ENCODE measurements at regions not wholly inside any gene's neighbourhood (a gene's known extent, or its start where the extent isn't known, plus 50 kb on each side); places are given as distances from the start of the nearest gene placed in this dataset.

GRCh38 chr4:3661989-3662388 lies 104.2 kb upstream of the ADRA2C start:
- Mint-ChIP-seq H3K36me3 (ENCODE audit: low read depth) (no peaks in the 10 kb centered on the region), H3K27ac (no peak overlapping the region), H3K27me3 (peaks cover 20% of the 10 kb centered on the region), H3K4me3 (no peak overlapping the region), H3K9me3 (no peaks in the 10 kb centered on the region), H3K4me1 (ENCODE audit: low read depth) (no peaks in the 10 kb centered on the region)
- H3K9me3 ChIP-seq (ENCODE audit: control insufficient read depth in 1 of 2, insufficient read depth in 1 of 2, low read length in 2 of 2): peaks cover 0 to 13% of the 10 kb centered on the region in 2 experiments
- H3K4me3 ChIP-seq (ENCODE audit: low read length): no peak overlapping the region
- no peaks in the 10 kb centered on the region for H3K36me3 ChIP-seq (ENCODE audit: insufficient read depth, low read length)
- H3K27me3 ChIP-seq (ENCODE audit: control insufficient read depth in 1 of 2, insufficient read depth in 2 of 2, low read length in 2 of 2): peaks cover 2 to 13% of the 10 kb centered on the region in 2 experiments
- no peaks in the 10 kb centered on the region for H3K4me1 ChIP-seq (ENCODE audit: insufficient read depth, low read length)
- ChIA-PET POLR2A (no interaction called here), CTCF (no interaction called here)
- TF ChIP-seq CTCF (IDR thresholded peaks at IDR 0.05): no peak
- intact Hi-C loops (cut with DNase I, micrococcal nuclease): no loop called here
- DNase-seq (no peak), ATAC-seq (ENCODE audit: poor library complexity) (no peak)
- H3K27ac ChIP-seq (ENCODE audit: low read depth in 1 of 2, low read length in 2 of 2): no peak overlapping the region

- Histone ChIP-seq H3K4me3 (ENCODE audit: low read length) (no peak overlapping the region), H3K27ac (ENCODE audit: low read depth in 1 of 2, low read length in 2 of 2) (no peak overlapping the region), H3K9me3 (ENCODE audit: control insufficient read depth in 1 of 2, insufficient read depth in 1 of 2, low read length in 2 of 2) (peaks cover 0 to 5% of the 10 kb centered on the region in 2 experiments), H3K4me1 (ENCODE audit: insufficient read depth, low read length) (no peaks in the 10 kb centered on the region), H3K36me3 (ENCODE audit: insufficient read depth, low read length) (no peaks in the 10 kb centered on the region), H3K27me3 (ENCODE audit: control insufficient read depth in 1 of 2, insufficient read depth in 2 of 2, low read length in 2 of 2) (peaks cover 2 to 13% of the 10 kb centered on the region in 2 experiments)
- no peaks in the 10 kb centered on the region for H3K9me3 Mint-ChIP-seq
- peaks cover 25% of the 10 kb centered on the region for H3K27me3 Mint-ChIP-seq
- H3K27ac Mint-ChIP-seq: no peak overlapping the region
- DNase-seq (no peak), ATAC-seq (ENCODE audit: poor library complexity) (no peak)
- CTCF ChIA-PET: no interaction called here
- no peaks in the 10 kb centered on the region for H3K36me3 Mint-ChIP-seq (ENCODE audit: low read depth)
- H3K4me1 Mint-ChIP-seq (ENCODE audit: low read depth): no peaks in the 10 kb centered on the region
- intact Hi-C loops (cut with DNase I, micrococcal nuclease): no loop called here
- POLR2A ChIA-PET: no interaction called here
- no peak overlapping the region for H3K4me3 Mint-ChIP-seq
- no peak for TF ChIP-seq CTCF (IDR thresholded peaks at IDR 0.05)
These were observed 105.2 kb upstream of the ADRA2C start for GRCh38 chr4:3660928-3661515.

GRCh38 chr4:3660086-3660927 lies 105.9 kb upstream of the ADRA2C start:
- Mint-ChIP-seq H3K36me3 (ENCODE audit: low read depth) (no peaks in the 10 kb centered on the region), H3K27ac (no peak overlapping the region), H3K4me3 (no peak overlapping the region), H3K27me3 (peaks cover 30% of the 10 kb centered on the region), H3K9me3 (no peaks in the 10 kb centered on the region), H3K4me1 (ENCODE audit: low read depth) (no peaks in the 10 kb centered on the region)
- H3K4me1 ChIP-seq (ENCODE audit: insufficient read depth, low read length): no peaks in the 10 kb centered on the region
- no peak for TF ChIP-seq CTCF (IDR thresholded peaks at IDR 0.05)
- no peaks in the 10 kb centered on the region for H3K9me3 ChIP-seq (ENCODE audit: control insufficient read depth in 1 of 2, insufficient read depth in 1 of 2, low read length in 2 of 2)
- DNase-seq (no peak), ATAC-seq (ENCODE audit: poor library complexity) (no peak)
- intact Hi-C loops (cut with DNase I, micrococcal nuclease): no loop called here
- no peak overlapping the region for H3K27ac ChIP-seq (ENCODE audit: low read depth in 1 of 2, low read length in 2 of 2)
- POLR2A ChIA-PET: no interaction called here
- H3K27me3 ChIP-seq (ENCODE audit: control insufficient read depth in 1 of 2, insufficient read depth in 2 of 2, low read length in 2 of 2): peaks cover 2 to 13% of the 10 kb centered on the region in 2 experiments
- no peak overlapping the region for H3K4me3 ChIP-seq (ENCODE audit: low read length)
- no peaks in the 10 kb centered on the region for H3K36me3 ChIP-seq (ENCODE audit: insufficient read depth, low read length)
- CTCF ChIA-PET: no interaction called here
